Fibroblast of gingiva (primary cell): ENCODE measurements at regions not wholly inside any gene's neighbourhood (a gene's known extent, or its start where the extent isn't known, plus 50 kb on each side); places are given as distances from the start of the nearest gene placed in this dataset.

Source experiments
- DNase-seq: peaks from one replicate; pipeline ENCODE4 v3.0.0-alpha.2; 2011; ENCODE audit warnings: low read depth

DNA sequence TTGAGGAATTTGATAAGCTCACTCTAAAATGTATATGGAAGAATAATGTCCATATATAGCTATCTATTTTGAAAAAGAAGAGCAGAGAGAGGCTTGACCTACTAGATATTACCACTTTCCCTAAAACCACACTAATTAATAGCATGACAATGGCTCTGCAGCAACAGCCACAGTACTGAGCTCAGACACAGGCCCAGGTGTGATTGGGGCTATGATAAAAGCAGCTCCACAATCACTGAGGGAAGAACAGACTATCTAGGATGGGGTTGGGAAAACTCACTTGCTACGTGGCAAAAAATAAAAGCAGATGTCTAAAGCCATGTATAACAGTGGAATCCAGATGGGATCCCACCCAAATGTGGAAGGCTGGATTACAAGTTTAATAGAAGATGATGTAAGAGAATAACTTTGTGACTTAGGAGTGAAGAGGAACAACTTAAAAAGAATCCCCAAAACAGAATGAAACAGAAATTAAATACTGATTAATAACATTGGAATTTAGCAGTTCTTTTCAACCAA is 80.8 kb upstream of the RAB4A start:
- DNase-seq: no peak

DNA sequence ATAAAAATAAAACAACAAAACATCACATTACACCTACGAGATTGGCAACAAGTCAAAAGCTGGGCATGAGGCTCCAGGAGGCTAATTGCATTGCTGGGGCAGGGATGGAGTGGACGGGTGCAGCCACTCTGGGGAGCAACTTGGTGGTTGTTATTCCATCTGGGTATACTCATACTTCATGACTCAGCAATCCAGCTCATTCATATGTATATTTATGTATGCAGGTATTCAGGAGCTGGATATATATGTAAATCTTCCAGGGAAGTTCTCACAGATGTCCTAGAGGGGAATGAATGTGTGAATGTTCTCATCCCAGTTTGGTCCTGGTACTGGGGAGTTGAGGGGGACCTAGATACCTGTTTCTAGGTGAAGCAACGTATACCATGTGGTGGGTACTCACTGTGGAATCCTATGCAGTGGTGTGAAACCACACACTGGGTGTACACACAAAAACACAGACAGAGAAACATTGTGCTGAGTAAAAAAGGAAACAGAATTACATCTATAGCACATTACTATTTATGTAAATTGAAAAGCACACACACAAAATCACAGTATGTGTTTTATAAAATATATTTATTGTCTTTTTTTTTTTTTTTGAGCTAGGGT is 79.7 kb upstream of the RAB4A start:
- no peak for DNase-seq

DNA sequence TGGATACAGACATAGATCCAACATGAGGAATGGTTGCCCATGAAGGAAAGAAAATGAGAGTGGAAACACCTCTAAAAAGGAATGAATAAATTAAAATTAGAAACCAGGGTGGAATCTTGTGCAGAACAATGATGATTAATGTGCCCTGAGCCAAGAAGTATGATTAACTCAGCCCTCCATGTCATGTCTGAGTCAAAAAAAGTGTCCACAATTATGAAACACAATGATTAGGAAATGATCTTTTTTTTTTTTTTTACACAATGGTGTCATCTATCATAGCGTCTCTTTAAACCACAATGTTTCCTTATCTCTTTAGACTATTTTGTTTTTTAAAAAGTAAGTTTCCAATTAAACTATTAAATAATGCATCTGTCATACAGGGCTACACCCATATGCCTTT is 78.9 kb upstream of the RAB4A start:
- DNase-seq: peak; percentile 66

DNA sequence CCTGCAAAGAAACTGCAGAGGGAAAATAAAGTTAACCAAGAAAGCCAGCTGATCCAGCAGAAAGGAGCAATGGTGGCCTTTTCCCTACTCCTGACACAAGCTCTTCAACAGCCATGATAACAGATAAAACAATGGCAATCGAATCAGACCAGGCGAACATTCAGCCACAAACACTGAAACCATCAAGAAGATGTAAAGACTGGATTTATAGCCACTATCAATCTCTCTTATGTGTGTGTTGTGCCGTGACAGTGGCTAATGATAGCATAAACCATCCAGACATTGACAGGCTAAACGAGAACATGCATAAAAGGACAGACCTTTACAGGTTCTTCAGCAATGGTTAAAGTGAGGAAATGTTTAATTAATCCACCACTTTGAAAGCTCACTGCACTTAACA is 78.1 kb upstream of the RAB4A start:
- DNase-seq: no peak

DNA sequence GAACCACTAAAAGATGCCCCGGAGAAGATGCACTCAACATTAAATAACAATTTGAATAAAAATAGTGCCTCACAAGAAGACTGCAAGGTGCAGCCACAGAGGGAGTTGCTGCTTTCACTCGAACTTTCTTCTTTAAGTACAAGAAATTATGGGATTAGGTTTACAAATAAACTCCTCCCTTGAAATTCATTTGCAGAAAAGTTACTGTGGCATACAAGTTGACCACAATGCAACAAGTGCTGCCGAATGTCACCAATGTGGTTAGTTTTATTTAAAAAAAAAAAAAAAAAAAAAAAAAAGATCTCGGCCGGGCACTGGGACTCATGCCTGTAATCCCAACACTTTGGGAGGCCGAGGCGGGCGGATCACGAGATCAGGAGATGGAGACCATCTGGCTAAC is 76.8 kb upstream of the RAB4A start:
- no peak for DNase-seq

DNA sequence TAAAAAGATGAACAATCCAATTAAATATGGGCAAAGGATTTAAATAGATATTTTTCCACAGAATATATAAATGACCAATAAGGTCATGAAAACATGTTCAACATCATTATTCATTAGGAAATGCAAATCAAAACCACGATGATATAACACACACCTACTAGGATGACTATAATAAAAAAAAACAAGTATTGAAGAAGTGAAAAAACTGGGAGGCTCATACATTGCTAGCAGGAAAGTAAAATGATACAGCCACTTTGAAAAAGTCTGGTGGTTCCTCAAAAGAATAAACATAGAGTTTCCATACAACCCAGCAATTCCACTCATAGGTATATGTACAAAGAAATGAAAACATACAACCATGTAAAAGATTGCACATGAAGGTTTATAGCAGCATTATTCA is 75.7 kb upstream of the RAB4A start:
- no peak for DNase-seq

DNA sequence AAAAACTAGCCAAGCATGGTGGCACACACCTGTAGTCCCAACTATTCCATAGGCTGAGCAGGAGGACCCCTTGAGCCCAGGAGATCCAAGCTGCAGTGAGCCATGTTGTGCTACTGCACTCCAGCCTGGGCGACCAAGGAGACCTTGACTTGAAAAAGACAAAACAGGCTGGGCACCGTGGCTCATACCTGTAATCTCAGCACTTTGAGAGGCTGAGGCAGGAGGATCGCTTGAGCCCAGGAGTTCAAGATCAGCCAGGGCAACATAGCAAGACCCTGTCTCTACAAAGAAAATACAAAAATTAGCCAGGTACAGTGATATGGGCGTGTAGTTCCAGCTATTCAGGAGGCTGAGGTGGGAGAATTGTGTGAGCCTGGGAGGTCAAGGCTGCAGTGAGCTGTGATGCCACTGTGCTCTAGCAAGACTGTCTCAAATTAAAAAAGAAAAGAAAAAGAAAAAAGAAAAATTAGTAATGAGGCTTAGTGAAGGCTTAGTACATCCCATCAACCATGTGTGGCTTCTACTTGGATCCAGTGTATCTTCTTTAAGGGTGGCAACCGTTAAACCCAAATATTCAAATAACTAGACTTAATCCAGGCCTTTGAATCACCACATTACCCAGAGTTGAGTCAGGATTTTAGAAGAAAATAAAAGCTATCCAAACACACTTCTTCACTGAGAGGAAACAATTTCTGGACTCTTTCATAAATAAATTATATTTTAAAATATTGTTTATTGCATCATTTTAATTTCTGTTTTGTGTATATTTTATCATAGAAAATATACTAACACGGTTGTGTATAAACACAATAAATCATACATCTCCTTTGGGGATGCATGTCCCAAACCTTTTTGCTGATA is 74.3 kb upstream of the RAB4A start:
- DNase-seq: no peak

DNA sequence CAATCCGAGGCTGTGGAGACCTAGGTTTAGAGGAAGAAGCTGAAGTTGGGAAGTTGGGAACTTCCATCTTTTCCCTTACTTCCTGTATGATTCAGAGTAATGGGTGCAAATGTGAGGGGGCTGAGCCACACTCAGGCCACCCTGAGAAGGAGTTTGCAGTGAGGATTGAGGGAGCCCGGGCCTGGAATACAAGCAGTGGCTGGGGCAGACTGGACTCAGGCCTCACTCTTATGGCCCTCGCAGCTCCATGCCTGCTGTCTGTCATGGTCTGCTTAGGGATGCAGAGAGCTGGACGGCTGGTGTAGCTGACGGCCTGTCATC is 73.7 kb upstream of the RAB4A start:
- no peak for DNase-seq

DNA sequence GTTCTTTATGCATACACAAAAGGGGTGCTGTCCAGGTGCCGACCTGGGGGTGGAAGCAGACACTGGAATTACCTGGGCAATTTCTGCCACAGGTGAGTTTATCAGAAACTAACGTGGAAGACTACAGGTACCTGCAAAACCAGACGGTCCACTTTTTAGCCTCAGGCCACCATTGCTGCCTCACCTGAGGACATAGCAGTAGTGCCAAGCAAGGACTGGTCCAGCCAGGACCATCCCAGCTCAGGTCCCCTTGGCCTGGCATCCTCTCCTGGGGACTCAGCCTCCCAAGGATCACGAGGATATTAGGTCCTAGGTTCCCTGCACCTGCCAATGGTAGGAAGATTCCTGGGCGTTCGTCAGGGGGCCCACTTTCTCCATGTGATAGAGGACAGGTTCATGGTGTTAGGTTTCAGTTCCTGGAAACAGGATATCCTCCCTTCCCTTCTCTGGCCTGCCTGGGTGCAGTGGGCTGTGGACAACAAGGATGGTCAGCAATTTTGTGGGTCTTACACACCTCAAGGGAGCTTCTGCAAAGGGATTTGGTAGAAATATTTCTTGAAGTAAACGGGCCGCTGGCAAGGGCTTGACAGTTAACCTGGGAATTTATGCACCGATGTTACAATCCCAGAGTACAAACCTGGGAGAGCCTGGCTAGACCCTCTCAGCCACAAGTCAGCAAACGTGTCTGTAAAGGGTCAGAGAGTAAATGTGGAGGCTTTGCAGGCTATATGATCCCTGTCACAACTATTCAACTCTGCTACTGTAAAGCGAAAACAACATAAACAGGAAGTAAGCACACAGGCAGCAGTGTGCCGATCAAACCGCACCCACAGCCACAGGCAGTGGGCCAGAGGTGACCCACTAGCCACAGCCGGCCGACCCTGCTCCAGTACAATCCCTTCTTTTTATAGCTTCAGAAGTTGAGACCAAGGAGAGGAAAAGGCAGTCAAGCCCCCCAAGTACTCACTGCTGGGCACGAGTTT is 71.4 kb upstream of the RAB4A start:
- no peak for DNase-seq

DNA sequence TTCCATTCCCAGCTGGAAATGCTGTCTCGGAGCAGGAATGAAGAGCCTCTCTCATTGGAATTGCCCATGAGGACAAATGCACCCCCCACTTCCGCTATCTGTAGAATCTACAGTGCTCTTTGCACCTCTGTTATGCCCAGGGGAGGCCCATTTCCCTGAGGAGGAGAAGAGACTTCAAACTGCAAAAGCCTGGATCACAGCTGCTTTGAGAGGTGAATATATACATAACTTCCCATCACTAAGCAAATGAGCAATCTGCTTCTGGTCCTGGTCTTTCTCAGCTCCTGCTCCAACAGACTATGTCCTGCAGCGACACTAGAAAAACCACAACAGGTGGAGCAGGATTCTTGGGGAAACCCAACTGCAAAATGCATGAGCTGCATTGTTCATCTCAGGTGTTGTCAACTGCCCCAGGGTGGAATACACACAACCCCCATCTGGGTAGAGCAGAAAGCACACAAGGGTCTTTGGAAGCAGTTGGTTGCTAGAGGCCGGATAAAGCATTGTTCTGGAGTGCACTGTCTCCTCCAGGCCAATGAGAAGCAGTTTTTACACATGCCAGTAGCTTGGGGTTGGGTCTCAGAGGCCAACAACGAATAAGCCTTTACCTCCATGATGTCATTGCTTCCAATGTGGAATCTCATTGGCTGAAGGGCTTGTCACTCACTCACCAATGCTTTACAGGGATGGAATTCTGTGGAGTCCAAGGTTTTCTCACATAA is 67.7 kb upstream of the RAB4A start:
- peak; percentile 42 for DNase-seq

DNA sequence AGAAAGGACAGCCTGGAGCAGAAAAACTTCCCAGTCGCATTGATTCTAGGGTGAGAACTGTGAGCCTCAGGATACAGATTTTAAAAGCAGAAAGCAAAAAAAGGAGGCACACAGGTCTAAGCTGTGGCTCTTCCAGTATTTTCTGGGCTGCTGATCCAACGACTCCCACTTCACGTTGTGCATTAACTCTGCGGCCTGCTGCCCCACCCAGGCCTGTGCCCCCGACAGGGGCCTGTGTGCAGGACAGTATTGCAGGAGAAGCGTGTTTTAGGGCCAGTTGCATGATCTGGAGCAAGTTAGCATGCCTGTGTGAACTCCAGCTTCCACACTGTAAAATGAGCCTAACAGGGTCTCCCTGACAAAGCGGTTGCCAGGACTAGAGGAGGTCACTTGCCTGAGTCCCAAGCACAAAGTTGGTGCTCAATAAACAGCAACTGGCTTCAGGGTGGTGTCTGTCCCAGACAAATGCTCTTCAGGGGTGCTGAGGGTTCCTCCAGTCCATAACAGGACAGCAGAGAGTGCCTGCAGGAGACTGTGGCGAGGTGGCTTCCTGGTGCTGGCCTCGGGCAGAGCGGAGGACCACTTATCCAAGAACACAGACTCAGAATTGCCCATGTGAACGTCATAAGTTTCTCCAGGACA is 66.8 kb upstream of the RAB4A start:
- DNase-seq: no peak

DNA sequence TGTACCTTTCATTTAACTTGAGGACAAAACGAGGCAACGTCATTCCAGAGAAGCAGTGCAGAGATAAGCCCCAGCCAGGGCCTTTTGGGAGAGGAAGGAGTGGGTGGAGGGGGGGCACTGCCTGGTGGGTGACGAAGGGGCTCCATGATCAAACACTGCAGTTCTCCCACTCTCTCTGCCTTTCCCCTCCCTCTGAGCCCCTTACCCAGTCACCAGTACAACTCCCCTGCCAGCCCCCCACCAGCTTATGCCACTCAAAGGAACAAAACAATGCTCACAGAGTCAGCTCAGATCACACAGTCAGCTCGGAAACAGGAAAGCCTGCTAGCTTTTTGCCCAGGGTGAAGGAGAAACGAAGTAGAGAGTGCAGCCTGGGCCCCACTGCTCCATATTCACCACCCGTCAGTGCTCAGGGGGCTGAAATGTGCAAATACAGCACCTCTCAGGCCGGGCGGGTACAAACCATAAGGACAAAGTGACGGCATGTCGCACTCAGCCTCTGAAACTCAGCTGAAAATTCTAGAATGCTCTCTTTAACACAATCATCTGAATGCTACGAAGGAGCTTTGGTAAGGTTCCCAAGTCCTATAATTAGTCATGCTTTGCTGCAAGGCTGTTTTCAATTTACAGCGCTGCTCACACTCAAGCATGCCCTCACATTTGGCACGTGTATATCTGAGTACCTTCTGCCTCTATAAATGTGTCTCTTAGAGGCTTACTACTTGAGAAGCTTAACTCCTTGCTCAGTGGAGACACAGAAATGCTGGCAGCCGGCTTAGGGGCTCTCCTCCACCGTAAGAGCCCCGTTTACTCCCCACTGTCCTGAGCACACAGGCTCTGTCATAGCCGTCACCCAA is 65.8 kb upstream of the RAB4A start:
- peak; percentile 88 for DNase-seq

DNA sequence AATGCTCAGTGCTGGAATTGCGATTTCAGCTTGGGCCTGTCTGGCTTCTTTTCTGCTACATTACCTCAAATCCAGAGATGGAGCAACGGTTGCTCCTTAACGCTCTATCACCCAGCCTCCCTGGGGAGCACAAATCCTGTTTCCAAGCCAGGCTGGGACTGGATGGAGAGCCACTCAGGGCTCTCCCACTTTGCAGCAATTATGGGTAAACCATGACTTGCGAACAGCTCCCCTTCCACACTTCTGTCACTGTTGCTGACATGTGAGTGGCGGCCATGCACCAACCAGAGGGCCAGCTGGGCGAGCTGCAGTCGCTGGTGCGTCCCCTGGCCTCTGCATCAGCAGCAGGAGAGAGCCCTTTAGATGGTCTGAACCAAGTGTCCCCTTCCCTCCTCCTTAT is 65.1 kb upstream of the RAB4A start:
- DNase-seq: no peak

DNA sequence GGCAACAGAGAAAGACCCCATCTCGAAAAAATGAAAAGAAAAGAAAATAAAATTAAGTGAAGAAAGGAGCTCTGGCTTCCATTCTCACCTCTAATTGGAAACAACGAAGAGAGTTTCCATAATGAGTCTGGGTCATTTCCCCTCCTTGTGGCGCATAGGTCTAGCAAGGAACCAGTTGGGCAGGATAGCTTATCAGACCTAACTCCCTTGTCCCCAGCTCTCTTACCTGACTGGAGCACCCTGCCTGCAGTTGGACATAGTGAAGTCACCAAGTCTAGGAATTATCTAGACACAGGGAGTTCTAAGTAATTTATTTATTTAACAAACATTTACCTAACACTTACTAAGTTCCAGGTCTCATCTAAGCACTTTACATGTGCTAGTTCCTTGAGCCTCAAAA is 63.0 kb upstream of the RAB4A start:
- no peak for DNase-seq

DNA sequence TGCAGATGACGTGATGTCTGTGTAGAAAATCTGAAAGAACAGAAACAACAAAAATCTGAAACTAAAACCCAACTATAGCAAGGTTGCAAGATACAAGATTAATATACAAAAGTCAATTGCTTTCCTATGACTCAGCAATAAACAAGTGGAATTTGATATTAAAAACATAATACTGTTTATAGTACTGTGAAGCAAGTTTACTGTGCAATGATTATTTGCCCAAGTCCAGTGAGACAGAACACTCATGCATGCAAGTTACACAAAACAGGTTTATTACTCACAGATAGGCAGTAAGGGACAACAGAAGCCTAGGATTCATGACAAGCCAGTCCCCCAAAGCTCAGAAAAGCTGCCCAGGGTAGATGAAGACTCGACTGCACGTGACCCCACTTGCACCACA is 62.4 kb upstream of the RAB4A start:
- peak; percentile 82 for DNase-seq

DNA sequence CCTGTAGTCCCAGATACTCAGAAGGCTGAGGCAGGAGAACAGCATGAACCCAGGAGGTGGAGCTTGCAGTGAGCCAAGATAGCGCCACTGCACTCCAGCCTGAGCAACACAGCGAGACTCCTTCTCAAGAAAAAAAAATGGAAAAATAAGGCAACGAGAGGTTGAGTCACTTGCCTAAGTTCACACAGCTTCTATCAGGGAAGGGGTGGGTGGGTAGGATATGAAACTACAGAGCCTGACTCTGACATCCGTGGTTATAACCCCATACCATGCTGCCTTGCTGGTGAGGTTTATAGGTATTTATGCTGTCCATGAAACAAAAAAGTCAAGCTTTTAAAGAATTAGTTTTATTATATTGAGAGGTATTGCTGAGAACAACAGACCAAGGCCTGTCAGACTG is 61.5 kb upstream of the RAB4A start:
- no peak for DNase-seq

DNA sequence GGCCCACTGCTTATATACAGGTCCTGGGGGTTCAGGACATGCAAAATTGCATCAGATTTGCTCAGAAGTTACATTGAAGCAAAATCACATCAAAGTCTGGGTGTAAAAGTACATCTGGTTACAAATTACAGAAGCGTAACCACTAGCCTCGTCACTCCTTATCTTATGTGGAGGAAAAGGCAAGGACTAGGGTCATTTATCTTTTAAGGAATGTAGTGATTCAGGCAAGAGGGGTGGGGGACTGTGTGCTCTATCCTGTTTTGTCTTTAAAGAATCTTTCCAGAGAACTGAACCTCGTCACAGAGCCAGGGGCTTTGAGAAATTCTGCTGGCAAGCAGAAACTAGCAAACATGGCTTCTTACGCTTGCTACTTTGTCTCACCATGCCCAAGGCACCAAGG is 61.1 kb upstream of the RAB4A start:
- DNase-seq: no peak

DNA sequence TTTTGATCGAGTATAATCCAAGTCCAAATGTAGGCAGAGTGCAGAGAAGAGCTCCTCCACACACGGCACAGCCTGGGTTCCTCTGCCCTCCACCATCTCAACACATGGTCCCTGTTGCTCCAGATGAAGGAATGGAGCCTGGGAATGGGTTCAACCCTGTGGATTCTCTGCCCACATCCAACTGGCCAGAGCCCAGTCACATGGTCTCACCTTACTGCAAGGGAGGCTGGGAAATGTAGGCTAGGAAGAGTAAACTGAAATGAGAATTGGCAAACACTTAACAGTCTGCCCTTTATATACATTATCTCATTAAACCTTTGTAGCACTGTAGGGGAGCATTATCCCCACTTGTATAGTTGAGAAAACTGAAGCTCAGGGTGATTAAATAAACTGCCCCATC is 60.1 kb upstream of the RAB4A start:
- no peak for DNase-seq

DNA sequence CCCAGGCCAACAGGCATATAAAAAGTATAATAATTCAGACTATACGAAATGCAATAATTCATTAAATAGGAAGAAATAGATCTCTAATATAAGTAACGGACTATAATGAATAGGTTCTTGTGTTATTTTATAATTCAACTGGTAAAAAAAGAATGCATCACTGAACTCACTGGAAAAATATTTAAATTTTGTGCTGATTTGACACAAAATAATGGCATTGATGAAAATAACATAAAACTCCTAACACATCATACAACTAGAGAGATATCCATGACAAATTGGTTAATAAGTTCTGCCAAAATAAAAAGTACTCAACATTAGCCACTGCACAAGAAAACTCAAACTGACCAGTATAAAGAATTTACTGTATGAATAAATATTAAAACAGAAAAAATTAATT is 57.1 kb upstream of the RAB4A start:
- no peak for DNase-seq

DNA sequence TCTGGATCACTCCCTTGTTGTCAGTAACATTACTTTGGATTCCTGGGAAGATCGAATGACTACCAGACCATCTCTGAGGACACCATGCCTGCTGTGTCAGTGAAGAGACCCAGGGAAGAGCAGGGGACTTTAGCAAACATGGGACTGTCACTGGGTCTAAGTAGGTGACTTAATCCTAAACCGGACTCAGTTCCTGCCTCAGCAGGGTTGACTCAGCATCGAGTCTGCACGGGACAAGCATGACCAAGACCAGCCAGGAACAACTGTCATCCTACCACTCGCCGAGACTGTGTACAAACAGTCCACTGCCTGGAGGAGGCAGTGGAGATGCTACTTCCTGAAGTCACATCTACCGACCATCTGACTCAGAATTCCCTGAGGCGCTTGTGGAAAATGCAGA is 53.2 kb upstream of the RAB4A start:
- DNase-seq: no peak

DNA sequence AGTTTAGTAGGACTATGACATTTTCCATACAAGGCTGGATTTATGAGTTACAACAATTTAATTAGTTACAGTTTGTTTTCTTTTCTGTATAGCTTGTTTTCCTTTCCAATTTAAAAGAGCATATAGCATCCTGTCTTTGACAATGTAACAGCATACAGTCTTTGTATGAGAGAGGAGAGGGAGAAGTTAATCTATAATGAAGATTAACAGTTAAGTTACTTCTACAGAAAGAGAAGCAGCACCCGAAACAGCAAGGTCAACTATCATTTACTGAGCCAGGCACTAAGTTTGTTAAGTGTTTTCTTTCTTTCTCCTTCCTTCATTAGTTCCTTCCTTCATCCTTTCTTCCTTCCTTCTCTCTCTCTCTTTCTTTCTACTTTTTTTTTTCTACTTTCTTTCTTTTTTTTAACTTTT is 52.3 kb upstream of the RAB4A start:
- no peak for DNase-seq
